ENCODE measurements at regions not wholly inside any gene's neighbourhood (a gene's known extent, or its start where the extent isn't known, plus 50 kb on each side); places are given as distances from the start of the nearest gene placed in this dataset.

- Mint-ChIP-seq H3K4me3 (no peak overlapping the region), H3K9me3 (peaks cover 3% of the 10 kb centered on the region), H3K36me3 (no peaks in the 10 kb centered on the region), H3K27me3 (ENCODE audit: low read depth) (peaks cover 2% of the 10 kb centered on the region), H3K27ac (no peak overlapping the region), H3K4me1 (no peaks in the 10 kb centered on the region)
- no peak for TF ChIP-seq CTCF (IDR thresholded peaks at IDR 0.05; ENCODE audit: unreplicated experiment)
- DNase-seq (ENCODE audit: low spot score in 2 of 2, unreplicated experiment in 2 of 2), result no peak
Measured at GRCh38 chr10:105466521-105466920, 825.4 kb downstream of the SORCS3 start.

GRCh38 chr10:105434970-105435369 lies 793.9 kb downstream of the SORCS3 start:
- no peak overlapping the region for H3K27ac Mint-ChIP-seq
- H3K9me3 Mint-ChIP-seq, result no peaks in the 10 kb centered on the region
- no peak for DNase-seq (ENCODE audit: low spot score in 2 of 2, unreplicated experiment in 2 of 2)
- no peak overlapping the region for H3K4me3 Mint-ChIP-seq
- H3K36me3 Mint-ChIP-seq, result no peaks in the 10 kb centered on the region
- no peak for TF ChIP-seq CTCF (IDR thresholded peaks at IDR 0.05; ENCODE audit: unreplicated experiment)
- no peaks in the 10 kb centered on the region for H3K27me3 Mint-ChIP-seq (ENCODE audit: low read depth)
- H3K4me1 Mint-ChIP-seq, result no peaks in the 10 kb centered on the region

- DNase-seq (ENCODE audit: low spot score in 2 of 2, unreplicated experiment in 2 of 2), result no peak
- no peaks in the 10 kb centered on the region for H3K36me3 Mint-ChIP-seq
- no peaks in the 10 kb centered on the region for H3K4me1 Mint-ChIP-seq
- H3K27ac Mint-ChIP-seq, result no peak overlapping the region
- peaks cover 4% of the 10 kb centered on the region for H3K9me3 Mint-ChIP-seq
- no peaks in the 10 kb centered on the region for H3K27me3 Mint-ChIP-seq (ENCODE audit: low read depth)
- H3K4me3 Mint-ChIP-seq, result no peak overlapping the region
- no peak for TF ChIP-seq CTCF (IDR thresholded peaks at IDR 0.05; ENCODE audit: unreplicated experiment)
Measured at GRCh38 chr10:105413997-105414396, 772.9 kb downstream of the SORCS3 start.

GRCh38 chr10:105409370-105409769 lies 768.3 kb downstream of the SORCS3 start:
- no peaks in the 10 kb centered on the region for H3K36me3 Mint-ChIP-seq
- no peak for TF ChIP-seq CTCF (IDR thresholded peaks at IDR 0.05; ENCODE audit: unreplicated experiment)
- H3K4me1 Mint-ChIP-seq, result no peaks in the 10 kb centered on the region

GRCh38 chr10:105406488-105406887 lies 765.4 kb downstream of the SORCS3 start:
- no peak overlapping the region for H3K27ac Mint-ChIP-seq
- no peak for DNase-seq (ENCODE audit: low spot score in 2 of 2, unreplicated experiment in 2 of 2)
- no peaks in the 10 kb centered on the region for H3K27me3 Mint-ChIP-seq (ENCODE audit: low read depth)
- H3K4me3 Mint-ChIP-seq, result no peak overlapping the region
- no peaks in the 10 kb centered on the region for H3K4me1 Mint-ChIP-seq
- TF ChIP-seq CTCF (IDR thresholded peaks at IDR 0.05; ENCODE audit: unreplicated experiment), result no peak
- peaks cover 16% of the 10 kb centered on the region for H3K9me3 Mint-ChIP-seq
- no peaks in the 10 kb centered on the region for H3K36me3 Mint-ChIP-seq

More at GRCh38 chr10:105409370-105409769, 768.3 kb downstream of the SORCS3 start:
- Mint-ChIP-seq H3K9me3 (peaks cover 12% of the 10 kb centered on the region), H3K4me3 (no peak overlapping the region), H3K27ac (no peak overlapping the region), H3K27me3 (ENCODE audit: low read depth) (no peaks in the 10 kb centered on the region)
- no peak for DNase-seq (ENCODE audit: low spot score in 2 of 2, unreplicated experiment in 2 of 2)

- Mint-ChIP-seq H3K4me3 (no peak overlapping the region), H3K27ac (no peak overlapping the region), H3K36me3 (no peaks in the 10 kb centered on the region), H3K4me1 (peaks cover 8% of the 10 kb centered on the region), H3K27me3 (ENCODE audit: low read depth) (no peaks in the 10 kb centered on the region), H3K9me3 (peaks cover 3% of the 10 kb centered on the region)
- TF ChIP-seq CTCF (IDR thresholded peaks at IDR 0.05; ENCODE audit: unreplicated experiment), result no peak
- no peak for DNase-seq (ENCODE audit: low spot score in 2 of 2, unreplicated experiment in 2 of 2)
Measured at GRCh38 chr10:105398202-105398601, 757.1 kb downstream of the SORCS3 start.

Data from mesothelial cell of epicardium (in vitro differentiated cells).